ENCODE measurements at regions not wholly inside any gene's neighbourhood (a gene's known extent, or its start where the extent isn't known, plus 50 kb on each side); places are given as distances from the start of the nearest gene placed in this dataset.

- H3K4me1 Mint-ChIP-seq: peaks cover 0 to 6% of the 10 kb centered on the region in 2 experiments; a peak in 2 of 4 replicates
- no CpG with 5 or more reads among the region's 2 CpGs for WGBS (ENCODE audit: extremely low coverage, insufficient read length, low lambda C conversion rate)
- no peak for TF ChIP-seq CTCF (conservative IDR thresholded peaks at IDR 0.05)
These were observed 414.2 kb upstream of the DIPK2B start for GRCh38 chrX:45614853-45615252.

More at GRCh38 chrX:45614853-45615252, 414.2 kb upstream of the DIPK2B start:
- Histone ChIP-seq H2AFZ (ENCODE audit: low read length) (no peak overlapping the region), H4K8ac (replicated peaks; ENCODE audit: insufficient read length, low read depth, low read length) (no peak overlapping the region), H3K56ac (ENCODE audit: insufficient read length, low read depth, low read length) (no peak overlapping the region), H3K4me2 (ENCODE audit: insufficient read depth, insufficient read length, low read length) (no peak overlapping the region), H4K5ac (ENCODE audit: insufficient read length, low read depth, low read length) (no peak overlapping the region), H3K18ac (ENCODE audit: insufficient read length, low read depth, low read length) (no peak overlapping the region), H4K20me1 (ENCODE audit: control insufficient read depth, insufficient read depth, insufficient read length) (no peaks in the 10 kb centered on the region), H2BK120ac (ENCODE audit: low read depth, low read length, poor library complexity, severe bottlenecking) (no peak overlapping the region), H3K4me1 (ENCODE audit: insufficient read depth, low read length) (no peaks in the 10 kb centered on the region), H3T11ph (ENCODE audit: low read length) (no peak overlapping the region), H3K23ac (ENCODE audit: insufficient read length, low read depth, low read length) (no peak overlapping the region), H2BK12ac (ENCODE audit: insufficient read length, low read depth, low read length) (no peak overlapping the region), H3K9me3 (ENCODE audit: control insufficient read depth, low read depth, low read length) (peaks cover 18% of the 10 kb centered on the region), H2BK20ac (ENCODE audit: low read depth, low read length, poor library complexity, severe bottlenecking) (no peak overlapping the region), H3K9ac (ENCODE audit: extremely low read depth, insufficient read length, low read length) (no peak overlapping the region), H2BK5ac (ENCODE audit: insufficient read length, low read length) (no peak overlapping the region), H3K27me3 (ENCODE audit: insufficient read depth, low read length) (no peaks in the 10 kb centered on the region), H3K23me2 (ENCODE audit: insufficient read length, low read depth, low read length, poor library complexity, severe bottlenecking) (no peaks in the 10 kb centered on the region), H3K27ac (ENCODE audit: insufficient read length, low read depth, low read length) (no peak overlapping the region), H3K79me2 (ENCODE audit: insufficient read depth, low read length) (no peaks in the 10 kb centered on the region), H4K91ac (ENCODE audit: insufficient read length, low read depth, low read length) (no peak overlapping the region), H3K4ac (ENCODE audit: low read depth, low read length) (no peak overlapping the region), H3K79me1 (ENCODE audit: insufficient read depth, low read depth, low read length, poor library complexity, severe bottlenecking) (no peaks in the 10 kb centered on the region), H3K14ac (ENCODE audit: insufficient read depth, low read length) (no peak overlapping the region), H2AK5ac (ENCODE audit: insufficient read length, low read length) (no peak overlapping the region), H2BK15ac (ENCODE audit: low read depth, low read length) (no peak overlapping the region)
- no peak overlapping the region for H3K4me3 Mint-ChIP-seq
- H3K27me3 Mint-ChIP-seq (ENCODE audit: low read depth): no peaks in the 10 kb centered on the region
- peaks cover 5 to 13% (median 13%) of the 10 kb centered on the region in 3 experiments; a peak in 6 of 7 replicates for H3K36me3 Mint-ChIP-seq (ENCODE audit: insufficient read depth in 1 of 3, low read depth in 3 of 3)
- DNase-seq: no peak
- H3K9me3 Mint-ChIP-seq: peaks cover 72 to 80% of the 10 kb centered on the region in 2 experiments
- no peak overlapping the region for H3K27ac Mint-ChIP-seq
